Dendritic cell treated with granulocyte-macrophage colony-stimulating factor and Interleukin-4, amounts not matched to agents 40 ng/mL and 50 ng/mL, for 4 days (primary cell): ENCODE measurements at regions not wholly inside any gene's neighbourhood (a gene's known extent, or its start where the extent isn't known, plus 50 kb on each side); places are given as distances from the start of the nearest gene placed in this dataset.

ENCODE experiments used
- H3K27ac Mint-ChIP-seq: one replicate; pipeline ENCODE4 v1.8.0; 2022; ENCODE audit warnings: mild to moderate bottlenecking, mixed read lengths
- H3K27me3 Mint-ChIP-seq: one replicate; pipeline ENCODE4 v1.8.0; 2022; ENCODE audit warnings: mild to moderate bottlenecking, mixed read lengths
- H3K36me3 Mint-ChIP-seq: one replicate; pipeline ENCODE4 v1.8.0; 2022; ENCODE audit warnings: low read depth, mixed read lengths
- H3K4me1 Mint-ChIP-seq: one replicate; pipeline ENCODE4 v1.8.0; 2022; ENCODE audit warnings: low read depth, mixed read lengths
- H3K4me3 Mint-ChIP-seq: one replicate; pipeline ENCODE4 v1.8.0; 2022; ENCODE audit warnings: mild to moderate bottlenecking, moderate library complexity, mixed read lengths
- H3K9me3 Mint-ChIP-seq: one replicate; pipeline ENCODE4 v1.8.0; 2022; ENCODE audit warnings: mixed read lengths
- intact Hi-C: fragments of 100-400 bp; cut with micrococcal nuclease; formaldehyde crosslinking; loops from one replicate; pipeline ENCODE4 v1.15.0; 2022

DNA sequence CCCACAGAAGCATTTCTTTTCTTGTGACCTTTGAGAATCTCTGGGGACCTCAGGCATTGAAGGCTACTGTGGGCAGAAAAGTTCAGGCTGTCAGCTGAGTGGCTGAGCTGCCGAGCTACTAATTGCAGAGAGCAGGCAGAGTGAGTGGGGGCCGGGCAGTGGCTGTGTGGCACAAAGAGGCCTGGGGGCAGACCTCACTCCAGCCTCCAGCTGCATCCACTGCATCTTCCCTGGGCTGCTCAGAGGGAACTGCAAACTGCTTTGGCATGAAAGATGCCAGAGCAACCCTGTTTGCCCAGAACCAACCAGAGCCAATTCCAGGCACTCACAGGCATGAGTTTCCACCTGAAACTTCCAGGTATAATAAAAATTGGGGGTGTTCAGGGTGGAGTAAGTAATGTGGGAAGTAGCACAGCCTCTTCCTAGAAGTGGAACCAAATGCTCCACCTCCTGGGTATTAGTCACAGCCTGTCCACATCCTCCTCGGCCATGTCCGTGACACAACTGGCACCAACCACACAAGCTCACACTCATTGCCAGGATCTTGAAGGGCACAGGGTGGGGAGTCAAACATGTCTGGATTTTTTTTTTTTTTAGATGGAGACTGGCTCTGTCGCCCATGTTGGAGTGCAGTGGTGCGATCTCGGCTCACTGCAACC lies 548.9 kb downstream of the BNC2 start:
- Mint-ChIP-seq H3K4me3 (no peak overlapping the region), H3K9me3 (no peaks in the 10 kb centered on the region), H3K36me3 (no peaks in the 10 kb centered on the region), H3K4me1 (peaks cover 5% of the 10 kb centered on the region), H3K27ac (peak overlapping the region; percentile 20), H3K27me3 (peaks cover 10% of the 10 kb centered on the region)
- intact Hi-C loops = no loop called here

DNA sequence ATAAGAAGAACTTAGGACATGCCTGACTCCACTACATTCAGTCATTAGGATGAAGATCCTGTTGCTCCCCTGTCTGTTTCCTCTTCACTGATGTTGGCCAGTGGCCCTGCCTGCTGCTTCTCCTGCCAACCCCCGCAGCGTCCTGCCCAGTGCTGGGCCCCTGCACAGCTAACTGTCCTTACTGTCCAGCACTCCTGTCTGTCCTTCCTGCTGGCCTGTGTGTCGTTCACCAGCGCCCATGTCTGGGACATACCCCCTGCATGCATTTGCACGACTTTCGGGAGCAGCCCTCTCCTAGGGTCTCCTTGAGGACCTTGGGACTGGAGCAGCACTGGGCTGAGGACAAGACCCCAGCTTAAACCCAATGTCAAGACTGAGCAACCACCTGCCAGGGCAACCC lies 547.6 kb downstream of the BNC2 start:
- Mint-ChIP-seq H3K4me1 (peaks cover 5% of the 10 kb centered on the region), H3K36me3 (no peaks in the 10 kb centered on the region), H3K9me3 (no peaks in the 10 kb centered on the region), H3K27me3 (peaks cover 4% of the 10 kb centered on the region), H3K27ac (no peak overlapping the region), H3K4me3 (no peak overlapping the region)
- intact Hi-C loops = no loop called here

DNA sequence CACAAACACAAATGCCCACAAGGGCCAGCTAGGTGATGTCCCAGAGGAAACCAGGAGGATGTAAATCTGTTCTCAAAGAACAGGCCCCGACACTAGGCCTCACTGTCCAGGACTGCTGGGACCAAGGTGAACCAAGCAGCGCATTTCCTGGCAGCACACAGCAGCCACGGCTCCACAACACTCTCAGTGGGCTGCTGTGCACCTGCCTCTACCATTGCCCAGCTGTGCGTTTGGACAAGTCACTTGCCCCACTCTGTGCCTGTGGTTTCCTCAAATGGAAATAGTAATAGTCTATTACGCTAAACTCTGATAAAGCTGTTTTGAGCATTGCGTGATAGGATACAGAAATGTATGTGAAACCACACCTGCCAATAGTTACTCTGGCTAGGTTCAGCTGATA lies 544.5 kb downstream of the BNC2 start:
- Mint-ChIP-seq H3K27me3 (peaks cover 5% of the 10 kb centered on the region), H3K36me3 (no peaks in the 10 kb centered on the region), H3K4me3 (no peak overlapping the region), H3K4me1 (peaks cover 5% of the 10 kb centered on the region), H3K9me3 (no peaks in the 10 kb centered on the region), H3K27ac (no peak overlapping the region)
- intact Hi-C loops = no loop called here

DNA sequence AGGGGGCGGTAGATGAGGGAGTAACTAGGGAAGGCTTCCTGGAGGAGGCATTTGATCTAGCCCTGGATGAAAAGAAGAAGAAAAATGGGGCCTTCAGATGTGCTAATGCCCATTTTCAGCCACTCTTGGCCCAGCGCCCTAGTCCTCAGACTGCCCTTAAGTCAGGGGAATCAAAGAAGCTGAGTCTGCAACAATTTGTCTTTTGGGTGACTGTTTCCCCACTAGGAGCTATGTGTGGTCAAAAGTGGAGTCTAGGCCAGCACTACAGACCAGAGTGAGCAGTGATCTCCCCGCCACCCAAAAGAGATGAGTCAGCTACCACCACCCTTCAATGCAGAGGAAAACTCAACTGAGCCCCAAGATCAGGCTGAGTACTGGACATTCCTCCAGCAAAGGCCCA lies 542.1 kb downstream of the BNC2 start:
- H3K9me3 Mint-ChIP-seq = no peaks in the 10 kb centered on the region
- no peaks in the 10 kb centered on the region for H3K36me3 Mint-ChIP-seq
- peaks cover 11% of the 10 kb centered on the region for H3K27me3 Mint-ChIP-seq
- peaks cover 7% of the 10 kb centered on the region for H3K4me1 Mint-ChIP-seq
- no peak overlapping the region for H3K27ac Mint-ChIP-seq
- intact Hi-C loops = no loop called here
- H3K4me3 Mint-ChIP-seq = no peak overlapping the region

DNA sequence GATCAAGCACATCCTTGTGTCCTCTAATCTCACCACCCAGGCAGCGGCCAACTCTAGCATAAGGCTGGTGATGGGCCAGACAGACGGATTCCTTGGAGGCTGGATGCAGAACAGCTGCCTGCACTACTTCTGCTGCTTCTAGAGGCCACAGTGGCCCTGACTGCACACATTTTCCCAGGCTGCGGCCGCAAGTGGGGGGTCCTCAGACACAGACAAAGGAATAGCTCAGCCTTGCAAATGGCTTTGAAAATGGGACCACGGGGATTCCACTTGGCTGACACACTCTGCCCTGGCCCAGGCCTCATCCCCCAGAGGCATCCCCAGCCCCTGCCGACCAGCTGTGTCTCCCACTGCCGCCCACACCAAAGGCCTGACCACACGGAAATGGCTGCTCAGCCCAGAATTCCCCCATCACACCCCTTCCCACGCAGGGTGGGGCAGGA lies 540.8 kb downstream of the BNC2 start:
- no peak overlapping the region for H3K4me3 Mint-ChIP-seq
- H3K36me3 Mint-ChIP-seq = no peaks in the 10 kb centered on the region
- peaks cover 7% of the 10 kb centered on the region for H3K4me1 Mint-ChIP-seq
- no peak overlapping the region for H3K27ac Mint-ChIP-seq
- H3K9me3 Mint-ChIP-seq = no peaks in the 10 kb centered on the region
- peaks cover 9% of the 10 kb centered on the region for H3K27me3 Mint-ChIP-seq
- intact Hi-C loops = no loop called here

DNA sequence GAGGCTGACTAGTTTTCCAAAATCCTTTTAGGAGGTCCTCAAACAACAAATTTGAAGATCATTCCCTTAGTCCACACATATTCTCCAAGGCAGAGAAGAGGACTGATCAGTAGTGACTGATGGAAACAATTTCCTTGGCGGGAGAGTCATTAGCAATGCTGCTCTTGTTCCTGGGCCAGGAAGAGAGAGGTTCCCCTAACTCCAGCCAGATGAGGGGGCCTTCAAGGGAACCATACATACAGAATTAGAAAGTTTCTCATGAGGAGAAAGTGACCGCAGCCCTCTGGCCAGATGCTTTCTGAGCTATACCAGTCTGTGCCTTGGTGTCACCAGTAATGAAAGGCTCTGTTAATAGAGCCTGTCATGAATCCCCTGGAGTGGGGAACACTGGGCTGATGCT lies 539.4 kb downstream of the BNC2 start:
- intact Hi-C loops = no loop called here
- Mint-ChIP-seq H3K4me3 (no peak overlapping the region), H3K9me3 (no peaks in the 10 kb centered on the region), H3K27ac (no peak overlapping the region), H3K27me3 (peaks cover 9% of the 10 kb centered on the region), H3K36me3 (no peaks in the 10 kb centered on the region), H3K4me1 (peaks cover 11% of the 10 kb centered on the region)

DNA sequence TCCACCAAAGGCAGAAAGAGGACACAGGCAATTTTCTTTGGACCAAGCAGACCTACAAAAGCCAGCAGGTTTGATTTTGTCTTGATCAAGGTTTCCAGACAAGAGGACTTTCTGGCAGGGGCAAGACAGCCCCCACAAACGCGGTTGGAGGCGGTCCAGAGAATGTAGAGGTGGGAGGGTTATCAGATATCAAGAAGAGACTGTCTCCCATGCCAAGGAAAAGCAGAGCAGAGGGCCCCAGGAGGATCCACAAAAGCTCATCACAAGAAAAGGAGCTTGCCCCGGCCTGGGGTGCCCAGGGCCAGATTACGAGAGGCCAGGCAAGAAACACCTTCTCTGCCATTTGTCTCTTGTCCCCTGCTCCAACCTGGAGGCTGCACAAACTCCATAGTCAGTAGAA lies 538.9 kb downstream of the BNC2 start:
- Mint-ChIP-seq H3K36me3 (no peaks in the 10 kb centered on the region), H3K27me3 (peaks cover 9% of the 10 kb centered on the region), H3K4me1 (peaks cover 15% of the 10 kb centered on the region), H3K27ac (no peak overlapping the region), H3K9me3 (no peaks in the 10 kb centered on the region), H3K4me3 (no peak overlapping the region)
- intact Hi-C loops = no loop called here

DNA sequence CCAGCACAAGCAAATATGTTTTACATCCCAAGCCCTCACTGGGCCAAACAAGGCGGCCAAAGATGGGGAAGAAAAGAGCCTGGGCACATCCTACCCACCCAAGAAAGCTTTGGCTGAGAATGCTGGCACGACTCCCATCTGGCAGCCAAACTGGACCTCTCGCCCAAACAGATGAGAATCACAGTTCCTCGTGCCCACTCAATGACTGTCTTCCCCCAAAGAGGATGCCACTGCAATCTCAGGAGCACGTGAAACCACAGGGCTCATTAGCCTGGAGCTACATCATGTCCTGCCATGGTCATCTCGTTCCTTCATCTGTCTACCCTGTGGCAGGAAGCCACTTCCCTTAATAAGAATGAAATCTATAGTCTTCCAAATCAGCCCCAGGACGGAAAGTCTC lies 536.8 kb downstream of the BNC2 start:
- H3K9me3 Mint-ChIP-seq = no peaks in the 10 kb centered on the region
- H3K4me3 Mint-ChIP-seq = no peak overlapping the region
- intact Hi-C loops = no loop called here
- H3K27ac Mint-ChIP-seq = no peak overlapping the region
- no peaks in the 10 kb centered on the region for H3K36me3 Mint-ChIP-seq
- H3K27me3 Mint-ChIP-seq = peaks cover 9% of the 10 kb centered on the region
- H3K4me1 Mint-ChIP-seq = peaks cover 21% of the 10 kb centered on the region

DNA sequence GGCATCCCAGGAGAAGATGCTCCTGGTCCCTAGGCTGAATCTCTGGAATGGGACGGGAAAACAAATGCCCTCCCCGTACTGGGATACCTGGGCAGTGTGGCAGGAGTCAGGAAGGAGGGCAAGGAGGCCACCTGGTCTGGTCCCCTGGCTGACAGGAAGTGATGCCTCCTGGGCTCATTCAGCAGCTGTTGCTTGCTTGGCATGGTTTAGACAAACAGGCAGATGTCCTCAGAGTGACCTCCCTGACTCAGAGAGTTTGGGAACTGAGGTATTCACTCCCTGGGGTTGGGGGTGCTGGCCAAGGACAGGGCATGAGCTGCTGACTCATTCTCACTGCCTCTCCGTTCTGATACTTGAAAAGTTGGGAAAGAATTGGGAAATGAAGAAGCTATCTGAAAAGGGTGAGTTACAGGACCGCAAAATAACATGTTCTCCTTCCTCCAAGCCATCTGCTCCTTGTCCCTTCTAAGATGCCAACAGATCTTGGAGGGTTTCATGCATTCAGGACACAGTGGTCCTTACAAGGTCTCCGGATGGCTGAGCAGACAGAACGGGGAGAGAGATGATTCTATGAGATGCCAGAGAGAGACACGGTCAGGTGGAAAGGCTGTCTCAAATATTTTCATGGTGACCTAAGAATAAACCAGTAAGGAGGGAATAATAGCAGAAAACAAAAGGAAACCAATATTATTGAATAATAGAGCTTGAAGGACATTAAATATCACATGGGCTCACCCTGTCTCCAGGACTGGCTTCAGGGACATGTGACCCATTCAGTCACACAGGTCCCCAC lies 534.5 kb downstream of the BNC2 start:
- intact Hi-C loops = no loop called here
- Mint-ChIP-seq H3K27ac (no peak overlapping the region), H3K9me3 (no peaks in the 10 kb centered on the region), H3K4me1 (peaks cover 21% of the 10 kb centered on the region), H3K4me3 (no peak overlapping the region), H3K27me3 (peaks cover 6% of the 10 kb centered on the region), H3K36me3 (no peaks in the 10 kb centered on the region)

DNA sequence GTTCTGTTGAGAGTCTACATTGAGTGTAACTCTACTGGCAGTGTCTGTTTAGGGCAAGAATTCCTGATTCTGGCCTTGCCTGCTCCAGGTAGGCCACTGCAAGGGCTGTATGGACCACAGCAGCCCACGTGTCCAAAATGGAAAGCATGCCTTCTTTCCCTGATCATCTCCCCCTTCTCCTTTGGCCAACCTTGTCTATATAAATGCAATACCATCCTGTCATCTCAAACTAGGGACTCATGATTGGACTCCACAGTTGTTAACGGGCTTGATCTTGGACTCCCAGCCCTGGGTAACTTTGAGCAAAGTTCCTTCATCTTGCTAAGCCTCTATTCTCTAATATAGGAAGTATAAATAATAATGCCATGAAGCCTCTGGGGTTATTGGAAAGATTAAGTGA lies 533.6 kb downstream of the BNC2 start:
- intact Hi-C loops = no loop called here
- no peak overlapping the region for H3K4me3 Mint-ChIP-seq
- H3K27ac Mint-ChIP-seq = no peak overlapping the region

DNA sequence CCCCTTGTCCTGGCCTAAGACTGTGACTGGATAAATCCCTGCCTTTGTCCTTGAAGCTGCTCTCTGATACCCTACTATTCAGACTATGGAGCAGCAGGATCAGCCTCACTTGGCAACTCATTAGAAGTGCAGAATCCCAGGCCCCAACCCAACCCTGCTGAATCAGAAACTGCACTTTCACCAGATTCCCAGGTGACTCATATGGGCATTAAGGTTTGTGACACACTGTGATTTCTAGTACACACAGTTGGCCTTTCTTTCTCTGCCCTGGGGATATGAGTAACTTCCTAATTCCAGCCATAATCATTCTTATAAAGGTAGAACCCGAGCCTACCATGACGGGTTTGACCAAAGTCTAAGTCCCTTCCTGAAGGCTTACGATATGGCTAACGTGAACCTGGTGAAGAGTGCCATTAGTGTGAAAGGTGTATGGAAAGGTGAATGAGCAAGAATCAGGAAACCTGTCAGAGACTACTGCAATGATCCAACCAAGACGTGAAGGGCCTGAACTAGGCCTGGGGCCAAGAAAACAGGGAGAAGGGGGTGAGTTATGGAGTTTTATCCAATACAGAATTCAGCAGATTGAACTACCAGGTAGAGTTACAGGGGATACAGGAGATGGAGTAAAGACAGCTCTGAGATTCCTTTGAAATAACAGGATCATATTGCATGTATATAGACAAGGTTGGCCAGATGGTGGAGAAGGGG lies 533.0 kb downstream of the BNC2 start:
- Mint-ChIP-seq H3K27ac (no peak overlapping the region), H3K27me3 (peaks cover 1% of the 10 kb centered on the region), H3K4me3 (no peak overlapping the region), H3K9me3 (no peaks in the 10 kb centered on the region), H3K4me1 (peaks cover 19% of the 10 kb centered on the region), H3K36me3 (no peaks in the 10 kb centered on the region)
- intact Hi-C loops = no loop called here

More for the DNA sequence above, 533.6 kb downstream of the BNC2 start:
- Mint-ChIP-seq H3K9me3 (no peaks in the 10 kb centered on the region), H3K4me1 (peaks cover 14% of the 10 kb centered on the region), H3K36me3 (no peaks in the 10 kb centered on the region), H3K27me3 (peaks cover 3% of the 10 kb centered on the region)

DNA sequence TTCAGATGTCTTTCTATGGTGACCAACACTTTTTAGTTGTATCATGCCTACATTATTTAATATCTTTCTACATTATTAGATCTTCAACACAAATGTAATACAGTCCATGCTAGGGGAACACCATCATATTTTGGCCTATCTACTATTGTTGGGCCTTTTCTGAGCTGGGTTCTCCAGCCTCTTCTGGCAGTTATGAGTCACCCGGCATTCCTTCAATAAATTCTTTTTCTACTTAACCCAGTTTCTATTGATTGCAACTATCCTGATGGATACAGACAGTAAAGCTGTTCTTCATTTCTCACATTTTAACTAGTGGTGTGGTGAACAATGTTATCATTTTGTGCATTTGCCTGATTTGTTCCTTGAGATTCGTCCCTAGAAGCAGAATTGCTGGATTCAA lies 529.3 kb downstream of the BNC2 start:
- H3K27ac Mint-ChIP-seq = no peak overlapping the region
- H3K36me3 Mint-ChIP-seq = no peaks in the 10 kb centered on the region
- no peaks in the 10 kb centered on the region for H3K27me3 Mint-ChIP-seq
- H3K9me3 Mint-ChIP-seq = no peaks in the 10 kb centered on the region
- peaks cover 28% of the 10 kb centered on the region for H3K4me1 Mint-ChIP-seq
- H3K4me3 Mint-ChIP-seq = no peak overlapping the region
- intact Hi-C loops = no loop called here

DNA sequence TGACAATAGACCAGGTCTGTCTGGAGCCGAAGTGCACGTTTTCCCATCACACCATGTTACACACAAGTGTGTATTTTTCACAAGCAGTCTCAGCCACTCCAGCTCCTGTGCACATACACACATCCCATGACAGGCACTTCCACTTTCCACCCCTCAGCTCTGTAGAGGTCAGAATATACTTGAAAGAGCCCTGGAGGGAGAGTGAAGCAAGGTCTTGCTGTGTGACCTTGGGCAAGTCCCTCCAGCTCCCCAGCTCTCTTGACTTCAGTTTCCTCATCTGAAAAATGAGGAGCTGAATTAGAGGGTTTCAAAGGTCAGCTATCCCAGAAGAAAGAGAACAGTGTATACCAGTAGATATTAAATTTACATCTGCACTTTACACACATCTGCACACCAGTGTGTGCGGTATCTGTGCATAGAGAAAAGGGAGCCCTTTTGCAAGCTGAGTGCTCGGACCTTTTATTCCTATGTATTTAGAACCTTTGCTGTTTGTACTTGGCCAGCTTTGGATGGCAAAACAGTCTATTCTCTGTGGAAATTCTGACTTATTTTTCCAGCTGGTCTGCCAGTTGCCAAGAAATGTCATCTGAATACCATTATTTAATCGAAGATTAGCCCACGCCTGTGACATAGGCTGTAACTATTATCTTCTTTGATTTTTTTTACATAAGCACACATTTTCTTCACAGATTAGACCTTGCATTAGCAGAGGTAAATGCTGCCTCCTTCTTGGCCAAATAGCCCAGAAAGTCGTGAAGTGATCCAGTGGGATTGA lies 528.0 kb downstream of the BNC2 start:
- peaks cover 10% of the 10 kb centered on the region for H3K9me3 Mint-ChIP-seq
- H3K27me3 Mint-ChIP-seq = no peaks in the 10 kb centered on the region
- H3K27ac Mint-ChIP-seq = no peak overlapping the region
- no peaks in the 10 kb centered on the region for H3K36me3 Mint-ChIP-seq
- H3K4me1 Mint-ChIP-seq = peaks cover 30% of the 10 kb centered on the region
- intact Hi-C loops = no loop called here
- H3K4me3 Mint-ChIP-seq = no peak overlapping the region
